ENCODE measurements at regions not wholly inside any gene's neighbourhood (a gene's known extent, or its start where the extent isn't known, plus 50 kb on each side); places are given as distances from the start of the nearest gene placed in this dataset.

DNA sequence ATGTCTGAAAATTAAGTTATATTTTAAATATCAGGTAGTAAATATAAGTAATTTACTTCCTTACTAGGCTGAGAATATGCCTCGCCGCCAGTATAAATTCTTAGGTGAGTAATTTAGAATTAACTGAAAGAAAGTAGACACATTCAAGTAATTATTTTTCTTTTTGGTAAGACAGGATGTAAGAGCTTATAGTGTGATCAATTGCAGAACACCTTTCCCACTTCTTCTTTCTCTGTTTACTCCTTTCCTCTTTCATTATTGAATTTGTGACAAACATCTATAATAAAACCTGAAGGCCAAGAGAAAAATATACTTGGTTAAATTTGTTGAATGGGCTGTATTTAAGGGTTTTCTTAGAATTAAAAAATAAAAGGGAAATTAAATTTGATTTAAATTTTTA is 195.1 kb upstream of the CDKN2B start:
- TF ChIP-seq, protein P1, sequence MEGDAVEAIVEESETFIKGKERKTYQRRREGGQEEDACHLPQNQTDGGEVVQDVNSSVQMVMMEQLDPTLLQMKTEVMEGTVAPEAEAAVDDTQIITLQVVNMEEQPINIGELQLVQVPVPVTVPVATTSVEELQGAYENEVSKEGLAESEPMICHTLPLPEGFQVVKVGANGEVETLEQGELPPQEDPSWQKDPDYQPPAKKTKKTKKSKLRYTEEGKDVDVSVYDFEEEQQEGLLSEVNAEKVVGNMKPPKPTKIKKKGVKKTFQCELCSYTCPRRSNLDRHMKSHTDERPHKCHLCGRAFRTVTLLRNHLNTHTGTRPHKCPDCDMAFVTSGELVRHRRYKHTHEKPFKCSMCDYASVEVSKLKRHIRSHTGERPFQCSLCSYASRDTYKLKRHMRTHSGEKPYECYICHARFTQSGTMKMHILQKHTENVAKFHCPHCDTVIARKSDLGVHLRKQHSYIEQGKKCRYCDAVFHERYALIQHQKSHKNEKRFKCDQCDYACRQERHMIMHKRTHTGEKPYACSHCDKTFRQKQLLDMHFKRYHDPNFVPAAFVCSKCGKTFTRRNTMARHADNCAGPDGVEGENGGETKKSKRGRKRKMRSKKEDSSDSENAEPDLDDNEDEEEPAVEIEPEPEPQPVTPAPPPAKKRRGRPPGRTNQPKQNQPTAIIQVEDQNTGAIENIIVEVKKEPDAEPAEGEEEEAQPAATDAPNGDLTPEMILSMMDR (IDR thresholded peaks at IDR 0.05): no peak
- TF ChIP-seq POLR2A (IDR thresholded peaks at IDR 0.05): no peak

Data from body of pancreas (tissue), 4 donors.